ENCODE measurements at regions not wholly inside any gene's neighbourhood (a gene's known extent, or its start where the extent isn't known, plus 50 kb on each side); places are given as distances from the start of the nearest gene placed in this dataset.

DNA sequence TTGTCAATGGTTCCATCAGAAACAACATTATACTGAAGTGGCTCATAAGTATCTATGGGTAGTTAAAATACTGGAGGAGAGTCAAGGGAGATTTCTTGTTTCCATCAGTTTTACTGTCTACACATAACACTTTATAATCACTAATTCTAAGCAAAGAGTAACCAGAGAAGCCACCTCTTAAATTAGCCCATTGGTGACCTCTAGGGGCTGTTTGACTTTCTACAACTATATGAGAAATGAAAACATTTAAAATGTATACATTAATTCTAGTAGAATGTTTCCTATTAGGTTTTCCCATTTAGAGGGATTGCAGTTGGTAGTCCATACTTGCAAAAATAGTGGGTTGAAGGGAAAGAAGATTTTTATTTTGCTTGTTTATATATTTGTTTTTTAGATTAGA is 504.3 kb downstream of the FAM181B start:
- TF ChIP-seq EP300 (IDR thresholded peaks at IDR 0.05): no peak
- TF ChIP-seq, protein P1, sequence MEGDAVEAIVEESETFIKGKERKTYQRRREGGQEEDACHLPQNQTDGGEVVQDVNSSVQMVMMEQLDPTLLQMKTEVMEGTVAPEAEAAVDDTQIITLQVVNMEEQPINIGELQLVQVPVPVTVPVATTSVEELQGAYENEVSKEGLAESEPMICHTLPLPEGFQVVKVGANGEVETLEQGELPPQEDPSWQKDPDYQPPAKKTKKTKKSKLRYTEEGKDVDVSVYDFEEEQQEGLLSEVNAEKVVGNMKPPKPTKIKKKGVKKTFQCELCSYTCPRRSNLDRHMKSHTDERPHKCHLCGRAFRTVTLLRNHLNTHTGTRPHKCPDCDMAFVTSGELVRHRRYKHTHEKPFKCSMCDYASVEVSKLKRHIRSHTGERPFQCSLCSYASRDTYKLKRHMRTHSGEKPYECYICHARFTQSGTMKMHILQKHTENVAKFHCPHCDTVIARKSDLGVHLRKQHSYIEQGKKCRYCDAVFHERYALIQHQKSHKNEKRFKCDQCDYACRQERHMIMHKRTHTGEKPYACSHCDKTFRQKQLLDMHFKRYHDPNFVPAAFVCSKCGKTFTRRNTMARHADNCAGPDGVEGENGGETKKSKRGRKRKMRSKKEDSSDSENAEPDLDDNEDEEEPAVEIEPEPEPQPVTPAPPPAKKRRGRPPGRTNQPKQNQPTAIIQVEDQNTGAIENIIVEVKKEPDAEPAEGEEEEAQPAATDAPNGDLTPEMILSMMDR (IDR thresholded peaks at IDR 0.05): peak in 1 of 4 experiments; percentile 12

Data from sigmoid colon (tissue), 4 donors.